RWPE1 (cell line): ENCODE measurements at regions not wholly inside any gene's neighbourhood (a gene's known extent, or its start where the extent isn't known, plus 50 kb on each side); places are given as distances from the start of the nearest gene placed in this dataset.

Source experiments
- CTCF ChIA-PET: fragments of 350-600 bp; sonication (Branson Sonifier 250); formaldehyde crosslinking; extraction: SDS; loops from one replicate; lab custom pipeline; 2021; lab: Yijun Ruan, JAX
- POLR2A ChIA-PET: fragments of 400-600 bp; formaldehyde crosslinking; extraction: SDS; loops from one replicate; lab custom pipeline; 2020; ENCODE audit warnings: antibody characterized with exemption; ENCODE audit not compliant: low non-redundant PET; lab: Yijun Ruan, JAX
- DNase-seq: peaks from one replicate; pipeline ENCODE4 v3.0.0; 2012; ENCODE audit warnings: low spot score
- H3K27ac ChIP-seq: fragments of 450-650 bp; 2 replicates; pipeline ENCODE4 v1.5.1; 2017
- TF ChIP-seq, protein P1 (sequence below): fragments of 450-650 bp; conservative IDR thresholded peaks from 2 replicates; pipeline ENCODE4 v1.5.1; 2017; ENCODE audit warnings: low read depth, mild to moderate bottlenecking

- no peak overlapping the region for H3K27ac ChIP-seq
- DNase-seq, result no peak
- CTCF ChIA-PET, result interaction anchor here (0.7 to 1.9 kb wide), 4 partner anchors 93 to 317 kb away, joined by 3 to 10 read pairs (median 4); no protein-coding TSS in a partner anchor
- TF ChIP-seq, protein P1, sequence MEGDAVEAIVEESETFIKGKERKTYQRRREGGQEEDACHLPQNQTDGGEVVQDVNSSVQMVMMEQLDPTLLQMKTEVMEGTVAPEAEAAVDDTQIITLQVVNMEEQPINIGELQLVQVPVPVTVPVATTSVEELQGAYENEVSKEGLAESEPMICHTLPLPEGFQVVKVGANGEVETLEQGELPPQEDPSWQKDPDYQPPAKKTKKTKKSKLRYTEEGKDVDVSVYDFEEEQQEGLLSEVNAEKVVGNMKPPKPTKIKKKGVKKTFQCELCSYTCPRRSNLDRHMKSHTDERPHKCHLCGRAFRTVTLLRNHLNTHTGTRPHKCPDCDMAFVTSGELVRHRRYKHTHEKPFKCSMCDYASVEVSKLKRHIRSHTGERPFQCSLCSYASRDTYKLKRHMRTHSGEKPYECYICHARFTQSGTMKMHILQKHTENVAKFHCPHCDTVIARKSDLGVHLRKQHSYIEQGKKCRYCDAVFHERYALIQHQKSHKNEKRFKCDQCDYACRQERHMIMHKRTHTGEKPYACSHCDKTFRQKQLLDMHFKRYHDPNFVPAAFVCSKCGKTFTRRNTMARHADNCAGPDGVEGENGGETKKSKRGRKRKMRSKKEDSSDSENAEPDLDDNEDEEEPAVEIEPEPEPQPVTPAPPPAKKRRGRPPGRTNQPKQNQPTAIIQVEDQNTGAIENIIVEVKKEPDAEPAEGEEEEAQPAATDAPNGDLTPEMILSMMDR, result no peak
- POLR2A ChIA-PET, result no interaction called here
Measured at GRCh38 chr7:16984375-16984774, 102.6 kb upstream of the AGR3 start.

DNA sequence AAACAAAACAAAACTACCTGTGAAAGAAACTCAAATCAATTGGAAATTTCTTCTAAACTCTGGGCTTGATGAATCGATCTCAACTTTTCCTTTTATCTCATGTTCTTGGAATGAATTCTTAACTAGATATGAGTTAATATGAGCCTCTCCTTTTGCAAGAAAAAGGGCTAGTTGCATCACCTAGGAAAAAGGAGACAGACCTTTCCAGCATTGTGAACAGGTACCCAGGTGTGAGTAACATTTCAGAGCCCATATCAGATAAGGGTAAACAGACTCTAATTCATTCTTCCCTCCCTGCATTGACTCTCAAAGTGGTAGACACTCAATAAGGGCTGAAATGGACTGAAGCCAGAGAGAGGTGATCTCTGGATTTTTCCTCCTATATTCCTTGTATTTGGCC is 103.8 kb upstream of the AGR3 start:
- DNase-seq, result no peak
- no peak overlapping the region for H3K27ac ChIP-seq
- TF ChIP-seq, protein P1, result no peak
- ChIA-PET CTCF (no interaction called here), POLR2A (no interaction called here)

GRCh38 chr7:16986755-16987154 is 105.0 kb upstream of the AGR3 start:
- no peak overlapping the region for H3K27ac ChIP-seq
- TF ChIP-seq, protein P1, result no peak
- ChIA-PET POLR2A (no interaction called here), CTCF (no interaction called here)
- DNase-seq, result no peak

GRCh38 chr7:16989811-16990413 is 108.1 kb upstream of the AGR3 start:
- peak; percentile 67 for DNase-seq
- ChIA-PET CTCF (interaction anchor here (0.7 kb wide), 1 partner anchor 247 kb away, joined by 3 read pairs; no protein-coding TSS in a partner anchor), POLR2A (no interaction called here)
- H3K27ac ChIP-seq, result peak overlapping the region; percentile 62
- TF ChIP-seq, protein P1, result no peak

GRCh38 chr7:16991551-16991950 is 109.8 kb upstream of the AGR3 start:
- H3K27ac ChIP-seq, result no peak overlapping the region
- ChIA-PET CTCF (no interaction called here), POLR2A (no interaction called here)
- TF ChIP-seq, protein P1, result no peak
- no peak for DNase-seq

DNA sequence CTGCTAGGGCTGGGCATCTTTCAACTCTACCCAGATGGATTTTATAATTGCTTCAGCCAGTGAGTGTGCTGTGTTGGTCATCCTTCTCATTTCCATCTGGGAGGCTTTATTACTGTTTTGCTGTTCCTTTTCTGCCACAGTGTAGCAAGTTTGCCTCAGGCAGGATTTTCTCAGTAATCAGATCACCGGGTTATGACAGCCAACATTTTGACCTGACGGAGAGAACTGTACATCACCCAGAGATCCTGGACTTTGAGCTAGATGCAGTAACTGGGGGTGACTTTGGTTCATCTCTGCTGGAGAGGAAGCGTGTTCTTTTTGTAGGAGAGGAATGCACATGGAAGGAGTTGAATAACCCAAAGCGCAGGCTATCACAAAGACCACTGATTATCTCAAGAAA is 111.8 kb upstream of the AGR3 start:
- CTCF ChIA-PET, result no interaction called here
- no peak for DNase-seq
- H3K27ac ChIP-seq, result no peak overlapping the region
- POLR2A ChIA-PET, result no interaction called here
- TF ChIP-seq, protein P1, result no peak
